Peyer's patch (tissue), 4 donors: ENCODE measurements at regions not wholly inside any gene's neighbourhood (a gene's known extent, or its start where the extent isn't known, plus 50 kb on each side); places are given as distances from the start of the nearest gene placed in this dataset.

ENCODE experiments used
- DNase-seq, 3 donors: peaks; one replicate each; pipeline ENCODE4 v3.0.0-alpha.2; 2017 to 2019
- H3K27ac ChIP-seq, 4 donors: fragments of 200-600 bp; sonication (generic); one replicate each; pipeline ENCODE4 v1.5.1; 2016 to 2019
- H3K27me3 ChIP-seq, 2 donors: fragments of 200-600 bp; sonication (generic); one replicate each; pipeline ENCODE4 v1.5.1; 2019
- H3K36me3 ChIP-seq, 3 donors: fragments of 200-600 bp; sonication (generic); one replicate each; pipeline ENCODE4 v1.5.1; 2016 to 2019
- H3K4me1 ChIP-seq, 4 donors: fragments of 200-600 bp; sonication (generic); one replicate each; pipeline ENCODE4 v1.5.1; 2016 to 2019
- H3K4me3 ChIP-seq, 4 donors: fragments of 200-600 bp; sonication (generic); 1 replicate in 3 of 4; 2 replicates in 1 of 4; pipeline ENCODE4 v1.5.1; 2016 to 2019; ENCODE audit warnings: mild to moderate bottlenecking in 1 of 4
- H3K9me3 ChIP-seq, 4 donors: fragments of 200-600 bp; sonication (generic); one replicate each; pipeline ENCODE4 v1.5.1; 2016 to 2019; ENCODE audit warnings: mild to moderate bottlenecking in 1 of 4
- POLR2A ChIP-seq, 2 donors: fragments of 450-650 bp; IDR thresholded peaks; one replicate each; pipeline ENCODE4 v1.5.1; 2017; ENCODE audit warnings: antibody characterized with exemption in 2 of 2, mild to moderate bottlenecking in 2 of 2, moderate library complexity in 2 of 2
- TF ChIP-seq, protein P1 (sequence below), 6 experiments: fragments of 450-650 bp in 4 of 6; fragments of 200-600 bp in 2 of 6; sonication (generic) in 1 of 6; IDR thresholded peaks; one replicate each; pipeline ENCODE4 v1.5.1; 2017 to 2019; ENCODE audit warnings: antibody characterized with exemption in 6 of 6, mild to moderate bottlenecking in 3 of 6, moderate library complexity in 1 of 6

DNA sequence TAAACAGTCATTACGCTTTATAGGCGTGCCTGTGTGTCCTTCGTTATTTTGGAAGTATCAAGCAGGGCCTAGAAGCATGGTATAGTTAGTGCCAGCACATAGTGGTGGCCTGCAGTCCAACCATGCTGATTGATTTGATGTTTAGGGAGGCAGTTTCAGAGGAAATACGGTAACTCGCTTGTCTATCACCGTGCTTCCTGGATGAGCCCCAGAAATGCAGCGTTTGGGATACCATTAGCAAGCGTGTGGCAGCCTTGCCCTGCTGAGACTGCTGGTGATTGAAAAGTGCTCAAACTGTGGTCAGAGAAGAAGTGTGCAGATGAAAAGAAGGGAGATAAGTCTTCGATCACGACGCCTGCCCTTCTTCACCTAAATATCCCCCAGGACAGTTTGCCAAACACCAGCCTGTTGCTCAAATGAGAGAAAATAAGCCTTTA, 158.4 kb downstream of the CHIC2 start:
- Histone ChIP-seq H3K4me1 (peaks cover 0 to 9% (median 0%) of the 10 kb centered on the region in 4 donors), H3K36me3 (no peaks in the 10 kb centered on the region), H3K4me3 (peak overlapping the region in 3 of 4 donors; percentile 3 to 36 (median 30)), H3K9me3 (no peaks in the 10 kb centered on the region), H3K27me3 (no peaks in the 10 kb centered on the region), H3K27ac (peak overlapping the region in 3 of 4 donors; percentile 23 to 62 (median 28))
- peak in 1 of 3 donors; percentile 55 for DNase-seq
- TF ChIP-seq POLR2A (IDR thresholded peaks at IDR 0.05): no peak
- TF ChIP-seq, protein P1, sequence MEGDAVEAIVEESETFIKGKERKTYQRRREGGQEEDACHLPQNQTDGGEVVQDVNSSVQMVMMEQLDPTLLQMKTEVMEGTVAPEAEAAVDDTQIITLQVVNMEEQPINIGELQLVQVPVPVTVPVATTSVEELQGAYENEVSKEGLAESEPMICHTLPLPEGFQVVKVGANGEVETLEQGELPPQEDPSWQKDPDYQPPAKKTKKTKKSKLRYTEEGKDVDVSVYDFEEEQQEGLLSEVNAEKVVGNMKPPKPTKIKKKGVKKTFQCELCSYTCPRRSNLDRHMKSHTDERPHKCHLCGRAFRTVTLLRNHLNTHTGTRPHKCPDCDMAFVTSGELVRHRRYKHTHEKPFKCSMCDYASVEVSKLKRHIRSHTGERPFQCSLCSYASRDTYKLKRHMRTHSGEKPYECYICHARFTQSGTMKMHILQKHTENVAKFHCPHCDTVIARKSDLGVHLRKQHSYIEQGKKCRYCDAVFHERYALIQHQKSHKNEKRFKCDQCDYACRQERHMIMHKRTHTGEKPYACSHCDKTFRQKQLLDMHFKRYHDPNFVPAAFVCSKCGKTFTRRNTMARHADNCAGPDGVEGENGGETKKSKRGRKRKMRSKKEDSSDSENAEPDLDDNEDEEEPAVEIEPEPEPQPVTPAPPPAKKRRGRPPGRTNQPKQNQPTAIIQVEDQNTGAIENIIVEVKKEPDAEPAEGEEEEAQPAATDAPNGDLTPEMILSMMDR (IDR thresholded peaks at IDR 0.05): no peak

DNA sequence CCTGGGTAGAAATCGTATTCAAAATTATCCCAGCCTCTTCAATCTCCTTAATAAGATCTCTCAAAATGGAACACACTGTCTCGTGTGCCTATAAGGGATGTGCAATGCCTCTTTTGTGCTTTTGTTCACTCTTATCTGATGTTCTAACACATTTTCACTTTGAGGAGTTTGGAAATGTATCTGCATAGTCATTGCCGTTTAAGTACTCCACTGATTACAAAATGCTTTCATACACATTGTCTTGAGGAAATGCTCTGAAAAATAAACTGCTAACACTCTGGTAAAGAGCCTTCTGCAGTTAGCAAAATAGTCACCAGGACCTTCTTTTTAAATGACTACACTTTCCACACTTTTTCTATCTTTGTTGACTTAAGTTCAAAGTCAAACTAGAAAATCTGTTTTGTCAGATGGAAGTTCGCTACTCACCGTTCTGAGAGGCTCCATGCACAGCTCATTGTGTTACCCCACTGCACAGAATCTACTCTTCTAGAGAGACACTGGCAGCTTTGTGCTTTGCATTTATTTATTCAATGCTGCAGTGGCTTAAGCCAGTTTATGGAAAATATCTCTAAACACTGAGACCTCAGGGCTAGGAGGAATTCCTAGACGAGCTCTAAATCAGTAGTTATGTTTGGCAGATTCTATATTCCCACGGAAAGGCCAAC, 159.0 kb downstream of the CHIC2 start:
- H3K4me3 ChIP-seq: peak overlapping the region in 2 of 4 donors; percentile 30 to 36
- H3K27ac ChIP-seq: peak overlapping the region in 3 of 4 donors; percentile 23 to 62 (median 28)
- peaks cover 0 to 9% (median 0%) of the 10 kb centered on the region in 4 donors for H3K4me1 ChIP-seq
- no peaks in the 10 kb centered on the region for H3K27me3 ChIP-seq
- DNase-seq: no peak
- no peaks in the 10 kb centered on the region for H3K9me3 ChIP-seq
- no peak for TF ChIP-seq POLR2A (IDR thresholded peaks at IDR 0.05)
- TF ChIP-seq, protein P1 (IDR thresholded peaks at IDR 0.05): no peak
- H3K36me3 ChIP-seq: no peaks in the 10 kb centered on the region

DNA sequence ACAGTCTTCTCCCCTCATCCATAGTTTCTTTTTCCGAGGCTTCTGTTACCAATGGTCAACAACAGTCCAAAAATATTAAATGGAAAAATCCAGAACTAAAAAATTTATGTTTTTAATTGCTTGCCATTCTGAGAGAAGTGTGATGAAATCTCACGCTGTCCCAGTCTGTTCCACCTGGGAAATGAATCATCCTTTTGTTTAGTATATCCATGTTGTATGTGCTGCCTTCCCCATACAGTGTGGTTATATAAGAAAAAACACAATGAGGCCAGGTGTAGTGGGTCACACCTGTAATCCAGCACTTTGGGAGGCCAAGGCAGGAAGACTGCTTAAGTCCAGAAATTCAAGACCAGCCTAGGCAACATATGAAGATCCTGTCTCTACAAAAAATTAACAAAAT, 161.6 kb downstream of the CHIC2 start:
- H3K27ac ChIP-seq: no peak overlapping the region
- TF ChIP-seq, protein P1 (IDR thresholded peaks at IDR 0.05): no peak
- no peak for TF ChIP-seq POLR2A (IDR thresholded peaks at IDR 0.05)

DNA sequence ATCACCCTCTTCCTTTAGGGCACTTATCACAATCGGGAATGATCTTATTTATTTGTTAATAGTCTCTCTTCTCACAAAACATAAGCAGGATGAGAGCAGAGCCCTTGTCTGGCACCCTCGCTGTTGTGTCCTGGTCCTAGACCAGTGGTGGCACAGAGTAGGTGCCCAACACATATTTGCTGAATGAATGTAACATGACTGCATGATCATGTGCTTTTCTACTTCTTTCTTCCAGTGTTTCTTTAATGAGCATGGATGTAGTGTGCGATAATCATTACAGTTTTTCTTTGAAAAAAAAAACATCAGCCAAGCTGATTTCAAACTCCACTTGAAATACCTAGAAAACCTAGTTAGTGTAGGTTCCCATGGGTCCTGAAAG, 164.1 kb downstream of the CHIC2 start:
- peak overlapping the region in 2 of 4 donors; percentile 22 to 55 for H3K27ac ChIP-seq
- no peaks in the 10 kb centered on the region for H3K36me3 ChIP-seq
- H3K27me3 ChIP-seq: no peaks in the 10 kb centered on the region
- no peaks in the 10 kb centered on the region for H3K4me1 ChIP-seq
- no peak overlapping the region for H3K4me3 ChIP-seq
- no peak for DNase-seq
- TF ChIP-seq, protein P1 (IDR thresholded peaks at IDR 0.05): no peak
- no peak for TF ChIP-seq POLR2A (IDR thresholded peaks at IDR 0.05)
- no peaks in the 10 kb centered on the region for H3K9me3 ChIP-seq

More for the DNA sequence above, 161.6 kb downstream of the CHIC2 start:
- Histone ChIP-seq H3K27me3 (no peaks in the 10 kb centered on the region), H3K4me3 (no peak overlapping the region), H3K36me3 (no peaks in the 10 kb centered on the region), H3K4me1 (peaks cover 0 to 9% (median 0%) of the 10 kb centered on the region in 4 donors), H3K9me3 (no peaks in the 10 kb centered on the region)
- DNase-seq: no peak

DNA sequence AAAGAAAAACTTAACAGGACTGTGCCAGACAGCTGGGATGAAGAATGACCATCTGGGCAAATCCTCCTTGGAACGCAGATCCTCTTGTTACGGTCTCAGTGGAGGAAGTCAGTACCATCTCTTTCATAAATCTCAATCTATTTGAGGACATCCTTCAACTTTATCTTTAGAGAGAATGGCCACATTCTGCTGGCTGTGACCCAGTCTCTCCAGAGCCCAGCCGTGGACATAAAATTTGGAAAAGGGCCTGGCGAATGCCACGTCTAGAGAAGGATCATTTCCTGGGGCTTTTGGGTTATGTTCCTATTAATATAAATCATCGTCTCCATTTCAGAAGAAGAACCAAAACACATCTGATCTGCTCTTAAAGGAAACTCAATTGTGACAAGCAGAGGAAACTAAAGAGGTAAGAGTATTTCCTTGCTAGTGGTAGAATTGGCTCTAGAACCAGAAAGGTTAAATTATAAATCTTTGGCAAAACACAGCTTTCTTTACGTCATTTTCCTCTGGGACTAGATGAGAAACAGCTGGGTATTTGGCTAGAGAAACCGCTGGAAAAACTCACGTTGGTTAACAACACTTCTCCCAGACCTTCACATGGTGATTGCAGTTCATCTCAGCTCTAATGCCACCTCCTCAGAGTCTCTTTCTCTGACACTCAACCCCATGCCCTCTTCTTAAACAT, 164.7 kb downstream of the CHIC2 start:
- no peak for DNase-seq
- H3K27ac ChIP-seq: peak overlapping the region in 2 of 4 donors; percentile 22 to 55
- H3K4me1 ChIP-seq: no peaks in the 10 kb centered on the region
- H3K27me3 ChIP-seq: no peaks in the 10 kb centered on the region
- H3K36me3 ChIP-seq: no peaks in the 10 kb centered on the region
- TF ChIP-seq, protein P1 (IDR thresholded peaks at IDR 0.05): no peak
- no peak for TF ChIP-seq POLR2A (IDR thresholded peaks at IDR 0.05)
- no peaks in the 10 kb centered on the region for H3K9me3 ChIP-seq
- H3K4me3 ChIP-seq: no peak overlapping the region
